Endodermal cell (in vitro differentiated cells): ENCODE measurements at regions not wholly inside any gene's neighbourhood (a gene's known extent, or its start where the extent isn't known, plus 50 kb on each side); places are given as distances from the start of the nearest gene placed in this dataset.

Source experiments
- DNase-seq: peaks from one replicate; pipeline ENCODE4 v3.0.0-alpha.2; 2017
- H3K27ac ChIP-seq: 2 replicates; pipeline ENCODE4 v1.5.1; 2013; ENCODE audit warnings: mild to moderate bottlenecking, low read depth, low read length, moderate library complexity
- H3K27me3 ChIP-seq: 2 replicates; pipeline ENCODE4 v1.6.1; 2013; ENCODE audit warnings: mild to moderate bottlenecking, low read length, moderate library complexity; ENCODE audit not compliant: insufficient read depth, control insufficient read depth, poor library complexity, severe bottlenecking
- H3K36me3 ChIP-seq: 2 replicates; pipeline ENCODE4 v1.7.0; 2013; ENCODE audit warnings: mild to moderate bottlenecking, low read length, moderate library complexity; ENCODE audit not compliant: control insufficient read depth, insufficient read depth
- H3K4me1 ChIP-seq: one replicate; pipeline ENCODE4 v1.7.0; 2013; ENCODE audit warnings: low read length; ENCODE audit not compliant: control insufficient read depth, insufficient read depth
- H3K4me3 ChIP-seq: 2 replicates; pipeline ENCODE4 v1.5.1; 2013; ENCODE audit warnings: mild to moderate bottlenecking, low read length, moderate library complexity
- H3K9ac ChIP-seq: 2 replicates; pipeline ENCODE4 v1.6.1; 2013; ENCODE audit warnings: mild to moderate bottlenecking, low read length, moderate library complexity; ENCODE audit not compliant: poor library complexity, severe bottlenecking; ENCODE audit errors: extremely low read depth
- H3K9me3 ChIP-seq: 2 replicates; pipeline ENCODE4 v1.6.1; 2013; ENCODE audit warnings: mild to moderate bottlenecking, low read length, moderate library complexity; ENCODE audit not compliant: control insufficient read depth
- H3K27ac Mint-ChIP-seq: 2 replicates; pipeline ENCODE4 v1.8.0; 2020; ENCODE audit warnings: mixed read lengths
- H3K27me3 Mint-ChIP-seq: 2 replicates; pipeline ENCODE4 v1.8.0; 2021; ENCODE audit warnings: mild to moderate bottlenecking, mixed read lengths; ENCODE audit not compliant: insufficient read depth
- H3K36me3 Mint-ChIP-seq: 2 replicates; pipeline ENCODE4 v1.8.0; 2020; ENCODE audit warnings: low read depth, mixed read lengths
- H3K4me1 Mint-ChIP-seq: 2 replicates; pipeline ENCODE4 v1.8.0; 2020; ENCODE audit warnings: mixed read lengths
- H3K4me3 Mint-ChIP-seq: 2 replicates; pipeline ENCODE4 v1.8.0; 2020; ENCODE audit warnings: mild to moderate bottlenecking, moderate library complexity, mixed read lengths
- H3K9me3 Mint-ChIP-seq: 2 replicates; pipeline ENCODE4 v1.8.0; 2020; ENCODE audit warnings: mild to moderate bottlenecking, mixed read lengths
- WGBS, 2 experiments: methylation state at CpG; one replicate each; pipeline versions ENCODE4 v1.1.5 to v1.1.7; 2013; ENCODE audit warnings: missing lambda C conversion rate in 2 of 2, mixed read lengths in 1 of 2; ENCODE audit not compliant: insufficient coverage in 1 of 2, insufficient read length in 1 of 2; 5-methylcytosine and 5-hydroxymethylcytosine counted together
- TF ChIP-seq, protein P1 (sequence below): fragments of 200-600 bp; sonication (generic); conservative IDR thresholded peaks from 2 replicates; pipeline ENCODE4 v1.5.0; 2021; ENCODE audit warnings: antibody characterized with exemption, mild to moderate bottlenecking

DNA sequence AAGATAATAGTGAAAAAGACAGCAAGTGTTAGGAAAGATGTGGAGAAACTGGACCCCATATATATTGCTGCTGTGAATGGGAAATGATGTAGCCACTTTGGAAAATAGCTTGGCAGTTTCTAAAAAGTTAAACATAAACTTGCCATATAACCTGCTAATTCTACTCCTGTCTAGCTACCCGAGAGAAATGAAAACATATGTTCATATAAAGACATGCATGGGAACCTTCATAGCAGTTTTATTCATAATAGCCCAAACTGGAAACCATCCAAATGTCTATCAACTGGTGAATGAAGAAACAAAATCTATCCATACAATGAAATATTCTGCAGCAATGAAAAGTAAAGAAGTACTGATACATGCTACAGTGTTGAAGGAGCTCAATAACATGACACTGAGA is 50.4 kb upstream of the NABP1 start:
- Mint-ChIP-seq H3K27me3 (peaks cover 3% of the 10 kb centered on the region), H3K27ac (no peak overlapping the region), H3K36me3 (no peaks in the 10 kb centered on the region), H3K4me3 (no peak overlapping the region), H3K4me1 (peaks cover 5% of the 10 kb centered on the region), H3K9me3 (no peaks in the 10 kb centered on the region)
- Histone ChIP-seq H3K27me3 (no peaks in the 10 kb centered on the region), H3K36me3 (no peaks in the 10 kb centered on the region), H3K27ac (no peak overlapping the region), H3K4me1 (peaks cover 4% of the 10 kb centered on the region), H3K4me3 (no peak overlapping the region), H3K9ac (no peak overlapping the region), H3K9me3 (no peaks in the 10 kb centered on the region)
- no peak for DNase-seq
- TF ChIP-seq, protein P1, sequence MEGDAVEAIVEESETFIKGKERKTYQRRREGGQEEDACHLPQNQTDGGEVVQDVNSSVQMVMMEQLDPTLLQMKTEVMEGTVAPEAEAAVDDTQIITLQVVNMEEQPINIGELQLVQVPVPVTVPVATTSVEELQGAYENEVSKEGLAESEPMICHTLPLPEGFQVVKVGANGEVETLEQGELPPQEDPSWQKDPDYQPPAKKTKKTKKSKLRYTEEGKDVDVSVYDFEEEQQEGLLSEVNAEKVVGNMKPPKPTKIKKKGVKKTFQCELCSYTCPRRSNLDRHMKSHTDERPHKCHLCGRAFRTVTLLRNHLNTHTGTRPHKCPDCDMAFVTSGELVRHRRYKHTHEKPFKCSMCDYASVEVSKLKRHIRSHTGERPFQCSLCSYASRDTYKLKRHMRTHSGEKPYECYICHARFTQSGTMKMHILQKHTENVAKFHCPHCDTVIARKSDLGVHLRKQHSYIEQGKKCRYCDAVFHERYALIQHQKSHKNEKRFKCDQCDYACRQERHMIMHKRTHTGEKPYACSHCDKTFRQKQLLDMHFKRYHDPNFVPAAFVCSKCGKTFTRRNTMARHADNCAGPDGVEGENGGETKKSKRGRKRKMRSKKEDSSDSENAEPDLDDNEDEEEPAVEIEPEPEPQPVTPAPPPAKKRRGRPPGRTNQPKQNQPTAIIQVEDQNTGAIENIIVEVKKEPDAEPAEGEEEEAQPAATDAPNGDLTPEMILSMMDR, result no peak
- WGBS, 2 experiments, result 95 to 100% methylated on average over 1 of the region's 1 CpG
